CD8-positive, alpha-beta memory T cell (primary cell): ENCODE measurements at regions not wholly inside any gene's neighbourhood (a gene's known extent, or its start where the extent isn't known, plus 50 kb on each side); places are given as distances from the start of the nearest gene placed in this dataset.
A peak's percentile ranks its signal among the peaks of the same experiment; 100 is the strongest.
"Not testable (repeated sequence)": the region's sequence is repeated elsewhere in the genome, so short reads cannot be mapped to it uniquely, and the experiment has no call there.

Source experiments
- CTCF ChIA-PET: fragments of 350-600 bp; sonication (Branson Sonifier 250); formaldehyde crosslinking; loops from one replicate; lab custom pipeline; 2021; ENCODE audit warnings: antibody characterized with exemption; lab: Charles Lee
- POLR2A ChIA-PET: fragments of 350-600 bp; sonication (Branson Sonifier 250); formaldehyde crosslinking; loops from one replicate; lab custom pipeline; 2021; ENCODE audit warnings: antibody characterized with exemption; lab: Charles Lee
- DNase-seq, 5 donors: peaks; one replicate each; pipeline versions ENCODE4 v3.0.0 to v3.0.0-alpha.2; 2020 to 2022; ENCODE audit warnings: mixed read lengths in 1 of 5
- H3K27ac ChIP-seq: one replicate; pipeline ENCODE4 v1.7.0; 2013; ENCODE audit warnings: low read depth, mild to moderate bottlenecking, low read length, moderate library complexity
- H3K27me3 ChIP-seq: 2 replicates; pipeline ENCODE4 v1.7.0; 2013; ENCODE audit warnings: low read length, mild to moderate bottlenecking; ENCODE audit not compliant: insufficient read depth, poor library complexity, severe bottlenecking
- H3K36me3 ChIP-seq: 2 replicates; pipeline ENCODE4 v1.7.0; 2013; ENCODE audit warnings: mild to moderate bottlenecking, low read length, moderate library complexity; ENCODE audit not compliant: insufficient read depth
- H3K4me1 ChIP-seq: 2 replicates; pipeline ENCODE4 v1.7.0; 2013; ENCODE audit warnings: mild to moderate bottlenecking, low read length, moderate library complexity; ENCODE audit not compliant: insufficient read depth
- H3K4me3 ChIP-seq: 2 replicates; pipeline ENCODE4 v1.7.0; 2013; ENCODE audit warnings: mild to moderate bottlenecking, low read length
- H3K9me3 ChIP-seq: 2 replicates; pipeline ENCODE4 v1.7.0; 2013; ENCODE audit warnings: mild to moderate bottlenecking, low read length
- H3K27ac Mint-ChIP-seq, 8 donors: one replicate each; pipeline ENCODE4 v1.8.0; 2020 to 2021; ENCODE audit warnings: mixed read lengths in 8 of 8, mild to moderate bottlenecking in 6 of 8, inconsistent platforms in 3 of 8, moderate library complexity in 3 of 8
- H3K27me3 Mint-ChIP-seq, 2 donors: one replicate each; pipeline ENCODE4 v1.8.0; 2020 to 2021; ENCODE audit warnings: mixed read lengths in 2 of 2, mild to moderate bottlenecking in 1 of 2, moderate library complexity in 1 of 2
- H3K36me3 Mint-ChIP-seq, 3 donors: one replicate each; pipeline ENCODE4 v1.8.0; 2020 to 2021; ENCODE audit warnings: mixed read lengths in 3 of 3, inconsistent platforms in 1 of 3, mild to moderate bottlenecking in 1 of 3
- H3K4me1 Mint-ChIP-seq, 3 donors: one replicate each; pipeline ENCODE4 v1.8.0; 2020 to 2021; ENCODE audit warnings: mixed read lengths in 3 of 3, inconsistent platforms in 1 of 3, mild to moderate bottlenecking in 1 of 3
- H3K4me3 Mint-ChIP-seq, 7 donors: one replicate each; pipeline ENCODE4 v1.8.0; 2020 to 2021; ENCODE audit warnings: mixed read lengths in 7 of 7, mild to moderate bottlenecking in 6 of 7, moderate library complexity in 4 of 7, inconsistent platforms in 2 of 7
- H3K9me3 Mint-ChIP-seq, 5 donors: one replicate each; pipeline ENCODE4 v1.8.0; 2020 to 2022; ENCODE audit warnings: mixed read lengths in 5 of 5, mild to moderate bottlenecking in 3 of 5, moderate library complexity in 2 of 5, inconsistent platforms in 1 of 5

DNA sequence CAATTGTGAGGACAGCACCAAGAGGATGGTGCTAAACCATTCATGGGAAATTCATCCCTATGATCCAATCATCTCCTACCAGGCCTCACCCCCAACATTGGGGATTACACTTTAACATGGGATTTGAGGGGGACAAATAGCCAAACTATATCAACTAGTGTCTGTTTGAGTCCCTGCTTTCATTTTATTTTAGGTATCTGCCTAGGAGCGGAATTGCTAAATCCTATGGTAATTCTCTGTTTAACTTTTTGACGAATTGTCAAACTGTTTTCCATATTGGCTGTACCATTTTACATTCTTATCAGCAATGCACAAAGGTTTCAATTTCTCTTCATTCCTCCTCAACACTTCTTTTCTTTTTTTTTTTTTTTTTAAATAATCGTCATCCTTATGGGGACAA is 318.4 kb upstream of the NRP1 start:
- Mint-ChIP-seq H3K4me1 (no peaks in the 10 kb centered on the region), H3K9me3 (peaks cover 0 to 6% (median 2%) of the 10 kb centered on the region in 5 donors), H3K36me3 (peaks cover 0 to 5% (median 0%) of the 10 kb centered on the region in 3 donors), H3K27me3 (no peaks in the 10 kb centered on the region), H3K4me3 (no peak overlapping the region), H3K27ac (no peak overlapping the region)
- H3K27ac ChIP-seq, result no peak overlapping the region
- DNase-seq, result no peak
- no peaks in the 10 kb centered on the region for H3K4me1 ChIP-seq
- no peaks in the 10 kb centered on the region for H3K36me3 ChIP-seq
- H3K27me3 ChIP-seq, result no peaks in the 10 kb centered on the region
- no peak overlapping the region for H3K4me3 ChIP-seq
- POLR2A ChIA-PET, result no interaction called here
- CTCF ChIA-PET, result no interaction called here
- H3K9me3 ChIP-seq, result no peaks in the 10 kb centered on the region

DNA sequence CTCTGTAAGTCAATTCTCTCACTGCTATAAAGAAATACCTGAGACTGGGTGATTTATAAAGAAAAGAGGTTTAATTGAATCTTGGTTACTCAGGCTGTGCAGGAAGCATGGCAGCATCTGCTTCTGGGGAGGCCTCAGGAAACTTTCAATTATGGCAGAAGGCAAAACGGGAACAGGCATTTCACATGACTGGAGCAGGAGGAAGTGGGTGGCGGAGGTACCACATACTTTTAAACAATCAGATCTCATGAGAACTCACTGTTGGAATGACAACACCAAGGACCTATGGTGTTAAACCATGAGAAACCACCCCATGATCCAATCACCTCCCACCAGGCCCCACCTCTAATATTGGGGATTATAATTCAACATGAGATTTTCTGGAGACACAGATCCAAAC is 315.7 kb upstream of the NRP1 start:
- DNase-seq, CTCF ChIA-PET, H3K27ac ChIP-seq, H3K4me1 Mint-ChIP-seq, H3K4me1 ChIP-seq, H3K36me3 ChIP-seq, H3K4me3 Mint-ChIP-seq, H3K9me3 Mint-ChIP-seq, H3K4me3 ChIP-seq, H3K27me3 ChIP-seq, H3K9me3 ChIP-seq, POLR2A ChIA-PET, H3K36me3 Mint-ChIP-seq, H3K27me3 Mint-ChIP-seq, H3K27ac Mint-ChIP-seq: not testable (repeated sequence)

DNA sequence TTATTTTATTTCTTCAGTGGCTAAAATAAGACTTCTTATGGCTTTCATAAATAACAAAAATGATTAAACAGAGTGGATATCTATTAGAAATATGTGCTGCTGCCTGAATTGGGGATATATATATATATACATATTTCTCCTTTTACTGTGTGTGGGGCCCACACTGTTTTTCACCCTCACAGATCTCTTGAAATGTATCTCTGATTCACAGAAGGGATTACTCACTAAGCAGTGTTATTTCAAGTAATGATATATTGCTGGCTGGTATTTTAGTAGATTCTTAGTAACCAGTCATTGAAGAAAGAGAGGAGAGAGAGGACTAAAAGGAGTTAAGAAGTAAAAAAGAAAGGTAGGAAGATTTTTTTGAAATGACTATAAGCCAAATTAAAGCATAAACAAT is 308.6 kb upstream of the NRP1 start:
- Mint-ChIP-seq H3K27me3 (no peaks in the 10 kb centered on the region), H3K27ac (no peak overlapping the region), H3K36me3 (no peaks in the 10 kb centered on the region), H3K4me1 (no peaks in the 10 kb centered on the region), H3K4me3 (no peak overlapping the region), H3K9me3 (no peaks in the 10 kb centered on the region)
- DNase-seq, result no peak
- no peak overlapping the region for H3K27ac ChIP-seq
- no peaks in the 10 kb centered on the region for H3K9me3 ChIP-seq
- no peaks in the 10 kb centered on the region for H3K27me3 ChIP-seq
- POLR2A ChIA-PET, result no interaction called here
- no peaks in the 10 kb centered on the region for H3K36me3 ChIP-seq
- CTCF ChIA-PET, result no interaction called here
- H3K4me1 ChIP-seq, result no peaks in the 10 kb centered on the region
- no peak overlapping the region for H3K4me3 ChIP-seq

DNA sequence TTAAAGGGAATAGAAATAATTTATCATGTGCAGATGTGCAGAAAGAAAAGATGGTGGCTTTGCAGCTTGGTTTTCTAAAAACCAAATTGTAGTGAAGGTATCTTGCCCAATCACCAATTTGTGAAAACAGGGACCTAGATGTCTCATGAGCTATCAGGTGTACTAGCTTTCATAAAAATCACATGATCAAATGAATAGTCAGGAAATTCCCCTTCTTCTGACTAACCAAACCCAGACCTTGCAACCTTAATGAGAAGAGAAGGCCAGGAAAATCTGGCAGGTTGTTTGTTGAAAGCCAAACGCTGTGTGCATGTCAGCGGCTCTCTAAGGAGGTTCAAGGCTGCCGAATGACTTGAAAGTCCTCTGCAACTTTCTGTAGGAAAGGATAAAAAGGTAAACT is 304.4 kb upstream of the NRP1 start:
- Mint-ChIP-seq H3K4me3 (no peak overlapping the region), H3K4me1 (no peaks in the 10 kb centered on the region), H3K9me3 (no peaks in the 10 kb centered on the region), H3K27ac (no peak overlapping the region), H3K36me3 (no peaks in the 10 kb centered on the region), H3K27me3 (no peaks in the 10 kb centered on the region)
- H3K27ac ChIP-seq, result no peak overlapping the region
- POLR2A ChIA-PET, result no interaction called here
- no peaks in the 10 kb centered on the region for H3K36me3 ChIP-seq
- H3K27me3 ChIP-seq, result no peaks in the 10 kb centered on the region
- DNase-seq, result no peak
- no peaks in the 10 kb centered on the region for H3K9me3 ChIP-seq
- H3K4me1 ChIP-seq, result no peaks in the 10 kb centered on the region
- CTCF ChIA-PET, result no interaction called here
- H3K4me3 ChIP-seq, result no peak overlapping the region

DNA sequence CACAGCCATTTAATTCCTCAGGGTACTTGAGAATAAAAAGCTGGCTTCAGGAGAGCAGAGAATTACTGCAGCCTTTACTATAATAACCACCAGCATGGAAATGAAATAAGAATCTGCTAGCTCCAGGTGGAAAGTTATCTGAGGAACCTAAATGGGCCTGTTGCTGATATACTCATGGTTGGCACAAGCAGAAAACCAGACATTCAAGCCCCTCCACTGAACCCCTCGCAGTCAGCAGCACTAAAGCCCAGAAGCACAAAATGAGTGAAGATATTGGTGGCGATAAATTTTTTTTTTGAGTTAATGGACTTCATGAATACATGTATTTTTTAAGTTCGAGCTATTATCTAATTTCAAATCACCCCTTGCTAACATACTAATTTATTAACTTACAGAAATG is 303.9 kb upstream of the NRP1 start:
- no peak for DNase-seq
- Histone ChIP-seq H3K36me3 (no peaks in the 10 kb centered on the region), H3K9me3 (no peaks in the 10 kb centered on the region), H3K27ac (no peak overlapping the region), H3K27me3 (no peaks in the 10 kb centered on the region), H3K4me1 (no peaks in the 10 kb centered on the region), H3K4me3 (no peak overlapping the region)
- Mint-ChIP-seq H3K36me3 (no peaks in the 10 kb centered on the region), H3K9me3 (no peaks in the 10 kb centered on the region), H3K27me3 (no peaks in the 10 kb centered on the region), H3K4me1 (no peaks in the 10 kb centered on the region), H3K4me3 (no peak overlapping the region), H3K27ac (no peak overlapping the region)
- CTCF ChIA-PET, result no interaction called here
- POLR2A ChIA-PET, result no interaction called here

DNA sequence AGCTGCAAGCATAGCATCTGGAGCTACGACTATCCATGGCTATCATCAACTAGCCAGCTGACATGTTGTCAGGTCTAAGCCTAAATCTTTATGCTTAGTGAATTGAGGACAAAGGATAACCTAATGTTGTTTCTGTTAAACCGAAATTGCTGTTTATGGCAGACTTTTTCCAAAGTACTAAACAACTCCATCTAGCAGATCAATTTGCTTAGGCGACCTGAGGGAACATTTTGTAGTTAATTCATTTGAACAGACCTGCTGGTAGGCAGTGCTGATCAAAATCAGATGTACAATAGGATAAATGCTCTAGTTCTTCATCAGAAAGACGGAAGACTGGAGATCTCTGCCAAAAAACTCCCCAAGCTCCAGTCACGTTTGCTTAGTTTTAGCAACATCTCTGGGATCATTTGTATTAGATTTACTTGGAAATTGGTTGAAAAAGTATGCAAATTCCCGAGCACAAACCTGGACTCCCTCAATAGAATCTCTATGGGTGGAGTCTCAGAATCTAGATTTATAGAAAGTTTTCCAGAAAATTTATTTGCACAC is 301.6 kb upstream of the NRP1 start:
- Histone ChIP-seq H3K4me1 (no peaks in the 10 kb centered on the region), H3K27me3 (no peaks in the 10 kb centered on the region), H3K27ac (no peak overlapping the region), H3K9me3 (no peaks in the 10 kb centered on the region), H3K4me3 (no peak overlapping the region), H3K36me3 (no peaks in the 10 kb centered on the region)
- Mint-ChIP-seq H3K36me3 (no peaks in the 10 kb centered on the region), H3K27ac (no peak overlapping the region), H3K4me3 (no peak overlapping the region), H3K9me3 (no peaks in the 10 kb centered on the region), H3K4me1 (no peaks in the 10 kb centered on the region), H3K27me3 (no peaks in the 10 kb centered on the region)
- CTCF ChIA-PET, result no interaction called here
- no peak for DNase-seq
- POLR2A ChIA-PET, result no interaction called here

DNA sequence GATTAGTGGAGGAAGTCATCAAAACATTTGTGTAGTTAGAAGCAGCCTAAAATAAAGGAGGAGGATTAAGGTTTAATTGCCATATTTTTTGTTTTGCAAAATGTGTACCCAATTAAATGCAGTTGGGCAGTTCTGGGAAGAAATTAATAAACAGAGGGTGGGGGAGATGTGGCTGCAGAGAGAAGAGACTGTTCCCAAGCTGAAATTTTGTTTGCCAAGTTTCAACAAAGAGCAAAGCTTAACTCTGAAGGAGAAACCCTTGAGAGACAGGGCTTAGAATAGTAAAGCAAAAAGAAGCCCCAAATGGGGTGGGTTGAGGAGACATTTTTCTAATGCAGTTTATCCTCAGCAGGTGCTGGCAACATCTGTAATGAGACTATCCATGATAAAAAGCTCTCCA is 298.0 kb upstream of the NRP1 start:
- H3K27me3 ChIP-seq, result no peaks in the 10 kb centered on the region
- POLR2A ChIA-PET, result no interaction called here
- H3K36me3 ChIP-seq, result no peaks in the 10 kb centered on the region
- no peak for DNase-seq
- Mint-ChIP-seq H3K4me3 (no peak overlapping the region), H3K9me3 (no peaks in the 10 kb centered on the region), H3K27ac (no peak overlapping the region), H3K27me3 (peaks cover 0 to 3% of the 10 kb centered on the region in 2 donors), H3K36me3 (no peaks in the 10 kb centered on the region), H3K4me1 (no peaks in the 10 kb centered on the region)
- H3K9me3 ChIP-seq, result no peaks in the 10 kb centered on the region
- CTCF ChIA-PET, result no interaction called here
- no peaks in the 10 kb centered on the region for H3K4me1 ChIP-seq
- no peak overlapping the region for H3K4me3 ChIP-seq
- H3K27ac ChIP-seq, result no peak overlapping the region

DNA sequence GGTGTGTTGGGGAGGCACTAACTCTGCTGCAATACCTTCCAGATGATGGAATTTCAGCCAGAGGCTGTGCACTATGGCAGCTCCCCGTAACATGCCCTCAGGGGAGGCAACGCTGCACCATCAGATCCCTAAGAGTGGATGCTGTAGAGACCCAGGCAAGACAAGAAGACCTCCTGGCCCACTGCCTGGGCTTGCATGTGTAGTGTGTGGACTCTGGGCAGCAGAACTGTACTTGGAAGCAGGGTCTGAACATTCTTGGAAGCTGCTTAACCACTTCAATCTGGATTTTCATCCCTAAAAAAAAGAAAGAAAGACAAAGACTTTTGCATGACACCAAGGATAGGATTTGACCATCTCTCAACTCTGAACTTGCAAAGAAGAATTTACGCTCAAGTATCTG is 297.5 kb upstream of the NRP1 start:
- ChIA-PET POLR2A (no interaction called here), CTCF (no interaction called here)
- Histone ChIP-seq H3K27me3 (no peaks in the 10 kb centered on the region), H3K9me3 (no peaks in the 10 kb centered on the region), H3K4me3 (no peak overlapping the region), H3K4me1 (no peaks in the 10 kb centered on the region), H3K36me3 (no peaks in the 10 kb centered on the region), H3K27ac (no peak overlapping the region)
- no peaks in the 10 kb centered on the region for H3K9me3 Mint-ChIP-seq
- DNase-seq, result no peak
- H3K27ac Mint-ChIP-seq, result peak overlapping the region in 1 of 8 donors; percentile 2
- no peaks in the 10 kb centered on the region for H3K36me3 Mint-ChIP-seq
- no peaks in the 10 kb centered on the region for H3K4me1 Mint-ChIP-seq
- peaks cover 0 to 3% of the 10 kb centered on the region in 2 donors for H3K27me3 Mint-ChIP-seq
- no peak overlapping the region for H3K4me3 Mint-ChIP-seq

DNA sequence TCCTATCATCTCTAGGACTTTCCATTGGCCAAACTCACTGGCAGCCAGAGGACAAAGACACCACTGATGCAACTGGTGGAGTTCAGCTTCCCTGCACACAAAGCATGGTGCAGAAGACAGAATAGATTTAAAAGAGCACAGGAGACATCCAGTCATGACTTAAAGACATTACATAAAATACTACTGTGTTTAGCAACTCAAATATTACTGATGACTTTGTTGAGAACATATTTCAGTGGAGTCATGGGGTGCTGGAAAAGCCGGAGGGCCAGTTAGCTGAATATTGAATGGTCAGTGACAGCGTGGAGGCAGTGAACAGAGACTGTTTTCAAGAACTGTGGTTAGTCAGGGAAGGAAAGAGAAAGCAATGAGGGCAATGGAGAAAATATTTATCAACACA is 296.3 kb upstream of the NRP1 start:
- ChIA-PET POLR2A (no interaction called here), CTCF (no interaction called here)
- H3K27ac Mint-ChIP-seq, result no peak overlapping the region

More for the DNA sequence above, 296.3 kb upstream of the NRP1 start:
- no peaks in the 10 kb centered on the region for H3K9me3 ChIP-seq
- no peak overlapping the region for H3K27ac ChIP-seq
- H3K4me1 ChIP-seq, result no peaks in the 10 kb centered on the region
- H3K9me3 Mint-ChIP-seq, result no peaks in the 10 kb centered on the region
- H3K36me3 ChIP-seq, result no peaks in the 10 kb centered on the region
- H3K4me1 Mint-ChIP-seq, result no peaks in the 10 kb centered on the region
- H3K27me3 Mint-ChIP-seq, result peaks cover 2 to 7% of the 10 kb centered on the region in 2 donors
- no peak for DNase-seq
- H3K4me3 Mint-ChIP-seq, result no peak overlapping the region
- H3K27me3 ChIP-seq, result no peaks in the 10 kb centered on the region
- H3K36me3 Mint-ChIP-seq, result no peaks in the 10 kb centered on the region
- H3K4me3 ChIP-seq, result no peak overlapping the region
